ENCODE measurements at regions not wholly inside any gene's neighbourhood (a gene's known extent, or its start where the extent isn't known, plus 50 kb on each side); places are given as distances from the start of the nearest gene placed in this dataset.

DNA sequence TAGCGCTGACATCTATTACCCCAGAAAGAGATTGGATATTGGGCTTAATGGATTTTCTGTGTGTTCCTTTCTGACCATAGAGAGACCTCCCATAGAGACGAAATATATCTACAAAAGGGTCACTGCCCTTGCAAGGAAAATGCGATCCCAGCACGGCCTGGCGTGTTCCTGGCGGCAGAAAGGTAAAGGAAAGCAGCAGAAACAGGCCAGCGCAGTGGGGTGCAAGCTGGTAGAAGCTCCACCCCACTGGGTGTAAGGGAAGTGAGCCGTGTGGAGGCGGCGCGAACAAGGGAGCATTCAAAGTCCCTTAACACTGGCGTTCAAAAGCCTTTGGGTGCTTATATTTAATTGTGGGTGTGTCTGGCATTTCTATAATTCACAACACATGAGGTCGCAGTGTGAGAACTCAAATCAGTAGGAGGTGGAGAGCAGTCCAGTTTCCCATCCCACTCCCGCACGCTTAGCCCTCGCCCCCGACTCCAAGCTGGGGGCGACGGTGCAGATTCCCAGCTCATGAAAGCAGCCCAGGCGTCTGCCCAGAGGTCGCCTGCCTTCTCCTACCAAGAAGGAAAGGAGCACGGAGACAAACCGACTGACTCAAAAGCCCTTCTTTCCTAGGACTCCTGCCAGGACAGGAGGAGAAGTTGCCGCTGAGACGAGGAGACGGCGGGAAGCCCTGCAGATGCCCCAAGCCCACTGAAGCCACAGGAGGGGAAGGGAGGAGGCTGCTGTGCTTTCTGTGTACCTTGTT lies 478.4 kb downstream of the FOXO1 start:
- TF ChIP-seq, protein P1, sequence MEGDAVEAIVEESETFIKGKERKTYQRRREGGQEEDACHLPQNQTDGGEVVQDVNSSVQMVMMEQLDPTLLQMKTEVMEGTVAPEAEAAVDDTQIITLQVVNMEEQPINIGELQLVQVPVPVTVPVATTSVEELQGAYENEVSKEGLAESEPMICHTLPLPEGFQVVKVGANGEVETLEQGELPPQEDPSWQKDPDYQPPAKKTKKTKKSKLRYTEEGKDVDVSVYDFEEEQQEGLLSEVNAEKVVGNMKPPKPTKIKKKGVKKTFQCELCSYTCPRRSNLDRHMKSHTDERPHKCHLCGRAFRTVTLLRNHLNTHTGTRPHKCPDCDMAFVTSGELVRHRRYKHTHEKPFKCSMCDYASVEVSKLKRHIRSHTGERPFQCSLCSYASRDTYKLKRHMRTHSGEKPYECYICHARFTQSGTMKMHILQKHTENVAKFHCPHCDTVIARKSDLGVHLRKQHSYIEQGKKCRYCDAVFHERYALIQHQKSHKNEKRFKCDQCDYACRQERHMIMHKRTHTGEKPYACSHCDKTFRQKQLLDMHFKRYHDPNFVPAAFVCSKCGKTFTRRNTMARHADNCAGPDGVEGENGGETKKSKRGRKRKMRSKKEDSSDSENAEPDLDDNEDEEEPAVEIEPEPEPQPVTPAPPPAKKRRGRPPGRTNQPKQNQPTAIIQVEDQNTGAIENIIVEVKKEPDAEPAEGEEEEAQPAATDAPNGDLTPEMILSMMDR (IDR thresholded peaks at IDR 0.05) = no peak
- TF ChIP-seq EP300 (IDR thresholded peaks at IDR 0.05) = no peak
- no peak for TF ChIP-seq POLR2AphosphoS5 (IDR thresholded peaks at IDR 0.05)
- no peak for TF ChIP-seq POLR2A (IDR thresholded peaks at IDR 0.05)
